Neural progenitor cell (in vitro differentiated cells): ENCODE measurements at regions not wholly inside any gene's neighbourhood (a gene's known extent, or its start where the extent isn't known, plus 50 kb on each side); places are given as distances from the start of the nearest gene placed in this dataset.
A peak's percentile ranks its signal among the peaks of the same experiment; 100 is the strongest.

Experiments used
- DNase-seq: peaks from one replicate; pipeline ENCODE4 v3.0.0-alpha.2; 2016; ENCODE audit warnings: low spot score
- H2AFZ ChIP-seq: fragments of 200-600 bp; sonication (generic); replicated peaks from 2 replicates; pipeline ENCODE4 v1.6.1; 2016; ENCODE audit warnings: antibody characterized with exemption
- H3F3A ChIP-seq: fragments of 200-600 bp; sonication (generic); 2 replicates; pipeline ENCODE4 v1.6.1; 2016; ENCODE audit warnings: antibody characterized with exemption, low read depth
- H3K27ac ChIP-seq: fragments of 200-600 bp; sonication (generic); 2 replicates; pipeline ENCODE4 v1.5.1; 2016; ENCODE audit warnings: mild to moderate bottlenecking
- H3K27me3 ChIP-seq: fragments of 200-600 bp; sonication (generic); 2 replicates; pipeline ENCODE4 v1.6.1; 2016; ENCODE audit warnings: mild to moderate bottlenecking, moderate library complexity
- H3K36me3 ChIP-seq: fragments of 200-600 bp; sonication (generic); 2 replicates; pipeline ENCODE4 v1.5.1; 2016
- H3K4me1 ChIP-seq: fragments of 200-600 bp; sonication (generic); 2 replicates; pipeline ENCODE4 v1.6.1; 2016; ENCODE audit warnings: mixed run types
- H3K4me2 ChIP-seq: fragments of 200-600 bp; sonication (generic); 2 replicates; pipeline ENCODE4 v1.6.1; 2016
- H3K4me3 ChIP-seq: fragments of 200-600 bp; sonication (generic); 2 replicates; pipeline ENCODE4 v1.5.1; 2016
- H3K79me2 ChIP-seq: fragments of 200-600 bp; sonication (generic); 2 replicates; pipeline ENCODE4 v1.6.1; 2016; ENCODE audit warnings: low read depth
- H3K9ac ChIP-seq: fragments of 200-600 bp; sonication (generic); 2 replicates; pipeline ENCODE4 v1.6.1; 2016
- H3K9me3 ChIP-seq: fragments of 200-600 bp; sonication (generic); 2 replicates; pipeline ENCODE4 v1.5.1; 2016; ENCODE audit warnings: low read depth
- H4K20me1 ChIP-seq: fragments of 200-600 bp; sonication (generic); 2 replicates; pipeline ENCODE4 v1.6.1; 2016; ENCODE audit warnings: low read depth
- H3K27ac Mint-ChIP-seq: 3 replicates; pipeline ENCODE4 v1.8.0; 2021; ENCODE audit warnings: mixed read lengths
- H3K27me3 Mint-ChIP-seq: 2 replicates; pipeline ENCODE4 v1.8.0; 2022; ENCODE audit warnings: low read depth, mild to moderate bottlenecking, inconsistent platforms, moderate library complexity, mixed read lengths; ENCODE audit not compliant: insufficient read depth
- H3K36me3 Mint-ChIP-seq: 3 replicates; pipeline ENCODE4 v1.8.0; 2021; ENCODE audit warnings: mixed read lengths
- H3K4me1 Mint-ChIP-seq: 3 replicates; pipeline ENCODE4 v1.8.0; 2021; ENCODE audit warnings: mixed read lengths
- H3K4me3 Mint-ChIP-seq: 3 replicates; pipeline ENCODE4 v1.8.0; 2021; ENCODE audit warnings: mild to moderate bottlenecking, moderate library complexity, mixed read lengths
- H3K9me3 Mint-ChIP-seq: 3 replicates; pipeline ENCODE4 v1.8.0; 2020; ENCODE audit warnings: mixed read lengths
- EZH2 ChIP-seq: fragments of 200-600 bp; sonication (generic); IDR thresholded peaks from 2 replicates; pipeline ENCODE4 v1.6.1; 2017; ENCODE audit warnings: antibody characterized with exemption, mild to moderate bottlenecking, moderate library complexity
- EZH2phosphoT487 ChIP-seq: fragments of 200-600 bp; sonication (generic); IDR thresholded peaks from 2 replicates; pipeline ENCODE4 v1.6.1; 2017; ENCODE audit warnings: antibody characterized with exemption
- TF ChIP-seq, protein P1 (sequence below): fragments of 200-600 bp; sonication (generic); IDR thresholded peaks from 2 replicates; pipeline ENCODE4 v1.5.1; 2017; ENCODE audit warnings: antibody characterized with exemption, mild to moderate bottlenecking

- Histone ChIP-seq H3K27me3 (no peaks in the 10 kb centered on the region), H3K4me3 (no peak overlapping the region), H3K27ac (no peak overlapping the region), H3K36me3 (no peaks in the 10 kb centered on the region), H3K4me2 (no peak overlapping the region), H3K79me2 (no peaks in the 10 kb centered on the region), H3K4me1 (no peaks in the 10 kb centered on the region), H3F3A (peaks cover 3% of the 10 kb centered on the region), H3K9ac (no peak overlapping the region), H3K9me3 (no peaks in the 10 kb centered on the region), H2AFZ (no peak overlapping the region), H4K20me1 (no peaks in the 10 kb centered on the region)
- TF ChIP-seq EZH2: no peak
- no peak for TF ChIP-seq EZH2phosphoT487
- TF ChIP-seq, protein P1, sequence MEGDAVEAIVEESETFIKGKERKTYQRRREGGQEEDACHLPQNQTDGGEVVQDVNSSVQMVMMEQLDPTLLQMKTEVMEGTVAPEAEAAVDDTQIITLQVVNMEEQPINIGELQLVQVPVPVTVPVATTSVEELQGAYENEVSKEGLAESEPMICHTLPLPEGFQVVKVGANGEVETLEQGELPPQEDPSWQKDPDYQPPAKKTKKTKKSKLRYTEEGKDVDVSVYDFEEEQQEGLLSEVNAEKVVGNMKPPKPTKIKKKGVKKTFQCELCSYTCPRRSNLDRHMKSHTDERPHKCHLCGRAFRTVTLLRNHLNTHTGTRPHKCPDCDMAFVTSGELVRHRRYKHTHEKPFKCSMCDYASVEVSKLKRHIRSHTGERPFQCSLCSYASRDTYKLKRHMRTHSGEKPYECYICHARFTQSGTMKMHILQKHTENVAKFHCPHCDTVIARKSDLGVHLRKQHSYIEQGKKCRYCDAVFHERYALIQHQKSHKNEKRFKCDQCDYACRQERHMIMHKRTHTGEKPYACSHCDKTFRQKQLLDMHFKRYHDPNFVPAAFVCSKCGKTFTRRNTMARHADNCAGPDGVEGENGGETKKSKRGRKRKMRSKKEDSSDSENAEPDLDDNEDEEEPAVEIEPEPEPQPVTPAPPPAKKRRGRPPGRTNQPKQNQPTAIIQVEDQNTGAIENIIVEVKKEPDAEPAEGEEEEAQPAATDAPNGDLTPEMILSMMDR: no peak
- H3K9me3 Mint-ChIP-seq: no peaks in the 10 kb centered on the region
- DNase-seq: no peak
- H3K36me3 Mint-ChIP-seq: no peaks in the 10 kb centered on the region
- H3K4me3 Mint-ChIP-seq: no peak overlapping the region
- H3K27ac Mint-ChIP-seq: no peak overlapping the region
- H3K27me3 Mint-ChIP-seq: peaks cover 3% of the 10 kb centered on the region
- peaks cover 3% of the 10 kb centered on the region for H3K4me1 Mint-ChIP-seq
Observed at GRCh38 chr3:124107104-124107890, 115.4 kb upstream of the ROPN1 start.

GRCh38 chr3:124108446-124108845 lies 116.5 kb upstream of the ROPN1 start:
- Mint-ChIP-seq H3K4me1 (peaks cover 3% of the 10 kb centered on the region), H3K36me3 (no peaks in the 10 kb centered on the region), H3K4me3 (no peak overlapping the region), H3K9me3 (no peaks in the 10 kb centered on the region), H3K27ac (no peak overlapping the region), H3K27me3 (peaks cover 3% of the 10 kb centered on the region)
- Histone ChIP-seq H3K9ac (no peak overlapping the region), H3K79me2 (no peaks in the 10 kb centered on the region), H3K4me2 (no peak overlapping the region), H3K27ac (no peak overlapping the region), H3K4me1 (no peaks in the 10 kb centered on the region), H4K20me1 (no peaks in the 10 kb centered on the region), H3K4me3 (no peak overlapping the region), H3K27me3 (no peaks in the 10 kb centered on the region), H2AFZ (no peak overlapping the region), H3K36me3 (no peaks in the 10 kb centered on the region), H3F3A (peaks cover 3% of the 10 kb centered on the region), H3K9me3 (no peaks in the 10 kb centered on the region)
- TF ChIP-seq EZH2phosphoT487: no peak
- no peak for TF ChIP-seq EZH2
- TF ChIP-seq, protein P1: no peak
- DNase-seq: no peak

DNA sequence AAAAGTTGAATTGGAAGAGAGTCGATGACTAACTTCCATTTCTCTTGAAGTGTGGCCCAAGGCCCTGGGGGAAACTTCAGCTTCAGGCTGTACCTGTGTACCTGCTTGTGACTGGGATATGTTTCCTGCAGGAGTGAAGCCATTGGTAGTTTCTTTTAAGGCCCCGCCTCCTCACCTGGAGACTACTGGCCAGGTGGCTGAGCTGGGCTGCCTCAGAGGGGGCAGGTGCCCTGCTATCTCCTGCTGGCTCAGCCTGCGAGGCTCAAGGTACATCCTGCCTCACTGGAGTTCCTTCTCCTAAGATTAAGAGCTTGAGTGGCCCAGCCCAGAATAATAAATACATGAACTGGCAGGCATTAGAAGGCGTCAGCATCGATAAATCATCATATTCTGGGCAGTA lies 121.6 kb upstream of the ROPN1 start:
- no peak overlapping the region for H3K4me2 ChIP-seq
- no peak for DNase-seq
- H3K4me3 ChIP-seq: no peak overlapping the region
- no peak overlapping the region for H3K27ac ChIP-seq
- H3F3A ChIP-seq: peaks cover 3% of the 10 kb centered on the region
- Mint-ChIP-seq H3K36me3 (no peaks in the 10 kb centered on the region), H3K4me1 (peaks cover 15% of the 10 kb centered on the region), H3K27ac (peak overlapping the region; percentile 0), H3K27me3 (no peaks in the 10 kb centered on the region), H3K9me3 (no peaks in the 10 kb centered on the region), H3K4me3 (no peak overlapping the region)
- no peaks in the 10 kb centered on the region for H3K79me2 ChIP-seq
- H3K4me1 ChIP-seq: no peaks in the 10 kb centered on the region
- H3K9me3 ChIP-seq: no peaks in the 10 kb centered on the region
- H3K27me3 ChIP-seq: no peaks in the 10 kb centered on the region
- H4K20me1 ChIP-seq: no peaks in the 10 kb centered on the region
- TF ChIP-seq EZH2 (no peak), EZH2phosphoT487 (no peak)
- TF ChIP-seq, protein P1: no peak
- H2AFZ ChIP-seq: no peak overlapping the region
- no peak overlapping the region for H3K9ac ChIP-seq
- H3K36me3 ChIP-seq: no peaks in the 10 kb centered on the region
